Caco-2 (cell line): ENCODE measurements at regions not wholly inside any gene's neighbourhood (a gene's known extent, or its start where the extent isn't known, plus 50 kb on each side); places are given as distances from the start of the nearest gene placed in this dataset.

ENCODE experiments used
- BruUV-seq: library from RNA; stranded (reverse); fragments of 400-500 nt; replicated peaks from 2 replicates; lab custom pipeline; 2021; lab: Mats Ljungman, UMichigan
- CTCF ChIA-PET: fragments of 300-600 bp; sonication (Branson Sonifier 250); formaldehyde crosslinking; loops from one replicate; lab custom pipeline; 2022; ENCODE audit warnings: antibody characterized with exemption; lab: Charles Lee
- POLR2A ChIA-PET: fragments of 300-600 bp; sonication (Branson Sonifier 250); formaldehyde crosslinking; loops from one replicate; lab custom pipeline; 2022; ENCODE audit warnings: antibody characterized with exemption; lab: Charles Lee
- DNase-seq, 2 experiments: peaks; one replicate each; pipeline versions ENCODE4 v3.0.0 to v3.0.0-alpha.2; 2020 to 2022
- H3K27me3 ChIP-seq: replicated peaks from 2 replicates; pipeline ENCODE4 v1.6.0; 2011; ENCODE audit warnings: low read length; ENCODE audit not compliant: control insufficient read depth, insufficient read depth
- H3K36me3 ChIP-seq: 2 replicates; pipeline ENCODE4 v1.5.1; 2011; ENCODE audit warnings: low read length; ENCODE audit not compliant: control insufficient read depth, insufficient read depth
- H3K4me1 ChIP-seq: fragments of 250-450 bp; sonication (Bioruptor Pico); 2 replicates; pipeline ENCODE4 v1.5.1; 2020; ENCODE audit warnings: mild to moderate bottlenecking
- H3K4me3 ChIP-seq: 2 replicates; pipeline ENCODE4 v1.5.1; 2011; ENCODE audit warnings: low read depth, mild to moderate bottlenecking, control low read depth, low read length
- H3K9me3 ChIP-seq: fragments of 250-450 bp; sonication (Bioruptor Pico); 2 replicates; pipeline ENCODE4 v1.5.1; 2020; ENCODE audit warnings: mild to moderate bottlenecking, moderate library complexity
- H3K27ac Mint-ChIP-seq: one replicate; pipeline ENCODE4 v1.8.0; 2022; ENCODE audit warnings: mixed read lengths; ENCODE audit not compliant: unreplicated experiment
- H3K27me3 Mint-ChIP-seq: one replicate; pipeline ENCODE4 v1.8.0; 2022; ENCODE audit warnings: mixed read lengths; ENCODE audit not compliant: insufficient read depth, unreplicated experiment
- H3K36me3 Mint-ChIP-seq: one replicate; pipeline ENCODE4 v1.8.0; 2022; ENCODE audit warnings: mild to moderate bottlenecking, mixed read lengths; ENCODE audit not compliant: insufficient read depth, unreplicated experiment
- H3K4me1 Mint-ChIP-seq: one replicate; pipeline ENCODE4 v1.8.0; 2022; ENCODE audit warnings: low read depth, mixed read lengths; ENCODE audit not compliant: unreplicated experiment
- H3K4me3 Mint-ChIP-seq: one replicate; pipeline ENCODE4 v1.8.0; 2022; ENCODE audit warnings: mild to moderate bottlenecking, moderate library complexity, mixed read lengths; ENCODE audit not compliant: unreplicated experiment
- H3K9me3 Mint-ChIP-seq: one replicate; pipeline ENCODE4 v1.8.0; 2022; ENCODE audit warnings: mixed read lengths; ENCODE audit not compliant: unreplicated experiment
- CTCF ChIP-seq, 2 experiments: fragments of 200-600 bp in 1 of 2; IDR thresholded peaks; 1 replicate in 1 of 2; 2 replicates in 1 of 2; pipeline versions ENCODE4 v1.5.1 to v1.8.0; 2011 to 2022; ENCODE audit warnings: antibody characterized with exemption in 1 of 2, control low read depth in 1 of 2, inconsistent platforms in 1 of 2, low read depth in 1 of 2, low read length in 1 of 2, mild to moderate bottlenecking in 1 of 2, moderate library complexity in 1 of 2; ENCODE audit not compliant: insufficient read depth in 1 of 2, severe bottlenecking in 1 of 2, unreplicated experiment in 1 of 2
- intact Hi-C: fragments of 100-400 bp; cut with micrococcal nuclease; formaldehyde crosslinking; loops from one replicate; pipeline ENCODE4 v1.10.0; 2022; ENCODE audit not compliant: unreplicated experiment

DNA sequence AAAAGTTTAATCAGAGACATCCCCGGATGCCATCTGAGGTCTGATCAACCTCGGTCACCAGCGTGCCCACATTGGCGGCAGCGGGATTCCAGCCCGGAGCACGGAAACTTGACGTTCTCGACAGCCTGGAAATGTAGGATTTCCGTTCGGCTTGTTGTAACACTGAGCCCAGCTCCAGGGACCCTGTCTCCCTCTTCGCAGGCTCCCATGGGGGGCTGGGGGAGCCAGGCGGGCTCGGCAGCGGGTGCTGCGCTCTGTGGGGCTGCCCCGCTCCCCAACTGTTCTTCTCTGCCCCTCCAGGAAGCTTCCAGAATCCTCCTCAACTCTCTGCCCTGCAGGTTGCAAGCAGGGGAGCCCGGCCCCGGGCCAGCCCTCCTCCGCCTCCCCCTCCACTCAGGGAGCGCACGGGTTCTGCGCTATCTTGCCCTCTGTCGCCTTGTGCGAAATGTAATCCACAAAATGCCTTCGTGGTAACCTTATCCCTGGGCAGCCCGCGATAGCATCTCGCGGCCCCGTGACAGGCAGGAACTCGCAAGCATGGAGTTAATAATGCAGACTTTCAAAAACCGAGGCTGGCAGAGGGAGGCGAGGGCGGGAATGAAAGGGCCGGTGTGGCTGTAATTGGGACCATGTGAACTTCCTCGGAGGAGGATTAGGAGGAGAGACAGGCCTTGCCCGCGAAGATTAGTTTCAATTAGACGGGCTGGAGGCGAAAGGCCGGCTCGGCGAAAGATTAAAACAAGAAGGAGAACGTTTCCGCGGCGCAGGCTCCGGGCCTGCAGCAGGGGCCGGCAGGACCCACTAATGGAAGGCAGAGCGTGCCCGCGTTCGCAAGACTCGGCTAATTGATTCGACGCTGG is 53.9 kb upstream of the TTC34 start:
- POLR2A ChIA-PET = no interaction called here
- no peaks in the 10 kb centered on the region for H3K9me3 ChIP-seq
- Mint-ChIP-seq H3K9me3 (peaks cover 10% of the 10 kb centered on the region), H3K4me1 (no peaks in the 10 kb centered on the region), H3K4me3 (no peak overlapping the region), H3K27me3 (peaks cover 12% of the 10 kb centered on the region), H3K27ac (no peak overlapping the region), H3K36me3 (peaks cover 6% of the 10 kb centered on the region)
- CTCF ChIA-PET = no interaction called here
- H3K4me3 ChIP-seq = no peak overlapping the region
- H3K36me3 ChIP-seq = no peaks in the 10 kb centered on the region
- no peaks in the 10 kb centered on the region for H3K4me1 ChIP-seq
- TF ChIP-seq CTCF (IDR thresholded peaks at IDR 0.05; ENCODE audit: insufficient read depth in 1 of 2, low read depth in 1 of 2, low read length in 1 of 2, severe bottlenecking in 1 of 2, unreplicated experiment in 1 of 2) = no peak
- intact Hi-C loops = no loop called here
- DNase-seq = no peak
- BruUV-seq = no TSS peak
- H3K27me3 ChIP-seq = no peaks in the 10 kb centered on the region

DNA sequence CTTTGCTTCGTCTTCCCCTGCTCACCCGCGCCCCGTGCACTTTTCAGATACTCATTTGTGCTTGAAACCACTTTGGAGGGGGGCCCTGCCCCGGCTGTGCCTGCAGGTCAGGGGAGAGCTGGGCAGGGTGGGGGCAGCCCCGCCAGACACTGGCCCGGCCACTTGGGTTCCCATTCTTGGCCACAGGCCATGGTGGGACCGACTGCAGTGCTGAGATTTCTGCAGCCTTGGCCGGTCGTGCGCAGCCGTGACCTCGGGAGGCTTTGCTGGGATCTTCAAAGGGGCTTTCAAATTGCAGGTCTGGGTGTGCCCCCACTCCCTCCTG is 54.5 kb upstream of the TTC34 start:
- no peak overlapping the region for H3K4me3 Mint-ChIP-seq
- intact Hi-C loops = no loop called here
- ChIA-PET POLR2A (no interaction called here), CTCF (no interaction called here)
- H3K27ac Mint-ChIP-seq = no peak overlapping the region
- Histone ChIP-seq H3K27me3 (no peaks in the 10 kb centered on the region), H3K36me3 (no peaks in the 10 kb centered on the region), H3K4me1 (no peaks in the 10 kb centered on the region), H3K4me3 (no peak overlapping the region), H3K9me3 (no peaks in the 10 kb centered on the region)
- peaks cover 12% of the 10 kb centered on the region for H3K27me3 Mint-ChIP-seq
- H3K36me3 Mint-ChIP-seq = peaks cover 6% of the 10 kb centered on the region
- H3K4me1 Mint-ChIP-seq = no peaks in the 10 kb centered on the region
- no peak for TF ChIP-seq CTCF (IDR thresholded peaks at IDR 0.05; ENCODE audit: insufficient read depth in 1 of 2, low read depth in 1 of 2, low read length in 1 of 2, severe bottlenecking in 1 of 2, unreplicated experiment in 1 of 2)
- peaks cover 10% of the 10 kb centered on the region for H3K9me3 Mint-ChIP-seq
- DNase-seq = no peak
- BruUV-seq = no TSS peak

GRCh38 chr1:2856676-2857375 is 55.3 kb upstream of the TTC34 start:
- Mint-ChIP-seq H3K4me1 (no peaks in the 10 kb centered on the region), H3K9me3 (peaks cover 10% of the 10 kb centered on the region), H3K36me3 (peaks cover 6% of the 10 kb centered on the region), H3K27ac (no peak overlapping the region), H3K4me3 (no peak overlapping the region), H3K27me3 (peaks cover 7% of the 10 kb centered on the region)
- no TSS peak for BruUV-seq
- no peaks in the 10 kb centered on the region for H3K36me3 ChIP-seq
- no peaks in the 10 kb centered on the region for H3K4me1 ChIP-seq
- no peak for TF ChIP-seq CTCF (IDR thresholded peaks at IDR 0.05; ENCODE audit: insufficient read depth in 1 of 2, low read depth in 1 of 2, low read length in 1 of 2, severe bottlenecking in 1 of 2, unreplicated experiment in 1 of 2)
- intact Hi-C loops = no loop called here
- no peak for DNase-seq
- POLR2A ChIA-PET = no interaction called here
- H3K4me3 ChIP-seq = no peak overlapping the region
- H3K9me3 ChIP-seq = no peaks in the 10 kb centered on the region
- no peaks in the 10 kb centered on the region for H3K27me3 ChIP-seq
- CTCF ChIA-PET = no interaction called here
